ENCODE measurements at regions not wholly inside any gene's neighbourhood (a gene's known extent, or its start where the extent isn't known, plus 50 kb on each side); places are given as distances from the start of the nearest gene placed in this dataset.

DNA sequence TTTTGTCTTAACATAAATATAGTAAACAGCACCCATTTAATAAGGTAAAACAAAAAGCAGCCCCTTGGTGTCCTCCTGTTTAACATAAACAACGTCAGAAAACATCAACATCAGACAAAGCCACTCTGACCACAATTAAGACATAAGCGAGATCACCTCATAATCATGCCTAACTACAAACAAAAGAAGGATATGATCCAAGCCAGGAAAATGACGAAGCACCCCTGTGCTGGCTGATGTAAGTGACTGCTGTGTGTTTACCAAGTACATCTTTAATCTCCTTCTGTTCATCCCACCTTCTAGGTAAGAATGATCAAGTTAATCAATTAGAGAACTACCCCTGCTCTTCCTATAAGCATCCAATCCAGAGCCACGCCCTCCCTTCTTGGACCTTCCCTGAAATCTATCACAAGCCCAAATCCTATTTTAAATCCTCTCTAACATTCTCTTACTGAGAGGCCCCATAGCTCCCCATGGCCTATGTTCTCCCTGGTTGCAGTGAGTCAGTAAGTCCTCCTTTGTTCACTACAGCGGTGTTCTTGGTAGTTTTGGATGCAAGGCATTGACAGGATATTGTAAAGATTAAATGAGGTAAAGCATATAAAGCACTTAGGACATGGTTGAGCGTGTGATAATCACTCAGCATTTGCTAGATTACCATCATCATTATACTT is 424.2 kb downstream of the TSN start:
- no peaks in the 10 kb centered on the region for H3K36me3 ChIP-seq (replicated peaks in 1 of 2; ENCODE audit: control insufficient read depth in 2 of 2, insufficient read depth in 2 of 2, low read length in 2 of 2)
- peaks cover 0 to 4% of the 10 kb centered on the region in 2 donors for H3K9me3 ChIP-seq (replicated peaks in 1 of 2; ENCODE audit: control insufficient read depth in 2 of 2, insufficient read depth in 1 of 2, low read depth in 1 of 2, low read length in 2 of 2)
- no peak overlapping the region for H3K18ac ChIP-seq (ENCODE audit: low read length)
- no peak overlapping the region for H2BK15ac ChIP-seq (ENCODE audit: low read length)
- no peak overlapping the region for H3K9ac ChIP-seq (ENCODE audit: low read depth, low read length, poor library complexity)
- H3K4me3 ChIP-seq (ENCODE audit: low read length in 2 of 2): no peak overlapping the region
- no peaks in the 10 kb centered on the region for H3K27me3 ChIP-seq (ENCODE audit: control insufficient read depth in 3 of 3, insufficient read depth in 3 of 3, low read depth in 1 of 3, low read length in 3 of 3)
- no peak overlapping the region for H2AFZ ChIP-seq (ENCODE audit: low read length)
- H2BK5ac ChIP-seq (ENCODE audit: low read length): no peak overlapping the region
- no peak for DNase-seq (ENCODE audit: low spot score)
- no peak overlapping the region for H4K91ac ChIP-seq (ENCODE audit: low read depth, low read length, poor library complexity)
- no peaks in the 10 kb centered on the region for H3K79me1 ChIP-seq (ENCODE audit: low read depth, low read length)
- no peak overlapping the region for H3K14ac ChIP-seq (ENCODE audit: low read length)
- no peak overlapping the region for H3K4me2 ChIP-seq (ENCODE audit: insufficient read depth, low read length, poor library complexity, severe bottlenecking)
- no peak overlapping the region for H2BK12ac ChIP-seq (ENCODE audit: low read length)
- WGBS, 2 donors (ENCODE audit: extremely low coverage in 2 of 2, insufficient read length in 2 of 2, insufficient replicate concordance in 1 of 2): no CpG with 5 or more reads among the region's 6 CpGs
- no peak overlapping the region for H2BK120ac ChIP-seq (ENCODE audit: low read depth, low read length)
- H3K27ac ChIP-seq (replicated peaks; ENCODE audit: low read length): no peak overlapping the region
- H2AK5ac ChIP-seq (ENCODE audit: low read depth, low read length): no peak overlapping the region
- H3K4ac ChIP-seq (ENCODE audit: low read length): no peak overlapping the region
- H3K23ac ChIP-seq (ENCODE audit: low read depth, low read length, poor library complexity): no peak overlapping the region
- H4K8ac ChIP-seq (ENCODE audit: low read depth, low read length): no peak overlapping the region
- H3K4me1 ChIP-seq (ENCODE audit: control insufficient read depth in 2 of 2, insufficient read depth in 1 of 2, low read depth in 1 of 2, low read length in 2 of 2): no peaks in the 10 kb centered on the region

DNA sequence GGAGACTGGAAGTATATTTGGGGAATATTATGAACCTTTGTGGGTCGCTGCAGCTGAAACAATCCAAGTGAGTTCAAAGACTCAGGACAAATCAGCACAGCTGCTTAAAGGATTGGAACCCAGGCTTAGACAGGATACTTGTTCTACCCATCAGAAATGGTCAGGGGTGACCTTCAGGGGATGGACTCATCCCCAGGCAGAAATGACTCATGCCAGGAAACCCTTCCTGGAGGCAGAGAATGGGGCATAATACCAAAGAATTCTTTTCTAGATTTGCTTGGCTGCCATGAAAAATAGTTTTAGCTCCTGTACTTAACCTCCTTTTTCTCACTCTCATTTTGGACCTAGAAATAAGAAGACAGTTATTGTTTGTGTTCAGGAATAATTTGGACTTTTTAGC is 425.5 kb downstream of the TSN start:
- Histone ChIP-seq H2AK5ac (ENCODE audit: low read depth, low read length) (no peak overlapping the region), H3K4me1 (ENCODE audit: control insufficient read depth in 2 of 2, insufficient read depth in 1 of 2, low read depth in 1 of 2, low read length in 2 of 2) (no peaks in the 10 kb centered on the region), H3K18ac (ENCODE audit: low read length) (no peak overlapping the region), H3K79me1 (ENCODE audit: low read depth, low read length) (no peaks in the 10 kb centered on the region), H4K91ac (ENCODE audit: low read depth, low read length, poor library complexity) (no peak overlapping the region), H3K14ac (ENCODE audit: low read length) (no peak overlapping the region), H3K27ac (replicated peaks; ENCODE audit: low read length) (no peak overlapping the region), H3K9ac (ENCODE audit: low read depth, low read length, poor library complexity) (no peak overlapping the region), H3K4me2 (ENCODE audit: insufficient read depth, low read length, poor library complexity, severe bottlenecking) (no peak overlapping the region), H2AFZ (ENCODE audit: low read length) (no peak overlapping the region), H2BK12ac (ENCODE audit: low read length) (no peak overlapping the region), H3K23ac (ENCODE audit: low read depth, low read length, poor library complexity) (no peak overlapping the region), H2BK15ac (ENCODE audit: low read length) (no peak overlapping the region), H2BK120ac (ENCODE audit: low read depth, low read length) (no peak overlapping the region), H3K4ac (ENCODE audit: low read length) (no peak overlapping the region), H3K9me3 (replicated peaks in 1 of 2; ENCODE audit: control insufficient read depth in 2 of 2, insufficient read depth in 1 of 2, low read depth in 1 of 2, low read length in 2 of 2) (peaks cover 0 to 5% of the 10 kb centered on the region in 2 donors), H3K36me3 (replicated peaks in 1 of 2; ENCODE audit: control insufficient read depth in 2 of 2, insufficient read depth in 2 of 2, low read length in 2 of 2) (no peaks in the 10 kb centered on the region), H2BK5ac (ENCODE audit: low read length) (no peak overlapping the region), H3K27me3 (ENCODE audit: control insufficient read depth in 3 of 3, insufficient read depth in 3 of 3, low read depth in 1 of 3, low read length in 3 of 3) (no peaks in the 10 kb centered on the region), H4K8ac (ENCODE audit: low read depth, low read length) (no peak overlapping the region), H3K4me3 (ENCODE audit: low read length in 2 of 2) (no peak overlapping the region)
- WGBS, 2 donors (ENCODE audit: extremely low coverage in 2 of 2, insufficient read length in 2 of 2, insufficient replicate concordance in 1 of 2): no CpG with 5 or more reads among the region's 1 CpG
- no peak for DNase-seq (ENCODE audit: low spot score)

DNA sequence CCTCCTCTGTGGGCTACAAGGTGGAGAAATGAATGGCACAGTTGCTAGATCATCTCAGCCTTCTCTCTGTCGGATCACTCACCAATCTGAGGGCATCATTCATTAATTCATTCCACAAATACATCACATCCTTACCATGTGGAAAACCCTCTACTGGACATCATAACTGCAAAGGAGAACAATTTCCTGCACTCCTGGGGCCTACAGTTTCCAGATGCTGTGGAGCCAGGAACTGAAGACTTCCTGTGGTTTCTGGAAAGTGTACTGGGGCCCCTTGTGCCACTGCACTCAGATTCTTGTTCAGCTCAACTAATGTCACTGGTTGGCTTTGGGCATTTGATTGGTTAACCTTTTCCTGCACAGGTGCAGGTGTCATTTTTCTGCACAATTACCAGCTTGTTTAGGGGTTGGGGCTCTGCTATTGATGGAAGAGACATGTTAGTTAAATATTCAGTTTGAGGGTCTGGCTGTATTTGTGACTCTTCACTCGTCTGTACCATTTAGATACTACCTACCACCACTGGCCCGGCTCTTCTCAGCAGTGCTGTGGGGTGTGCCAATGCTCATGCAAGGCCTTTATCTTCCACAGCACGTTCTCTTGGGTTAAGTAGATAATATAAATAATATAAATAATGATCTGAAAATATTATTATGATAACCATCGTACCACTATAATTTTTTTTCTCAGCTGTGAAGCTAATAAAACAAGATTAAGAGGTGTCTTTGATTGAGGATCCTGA is 427.3 kb downstream of the TSN start:
- Histone ChIP-seq H3K4me2 (ENCODE audit: insufficient read depth, low read length, poor library complexity, severe bottlenecking) (no peak overlapping the region), H2AK5ac (ENCODE audit: low read depth, low read length) (no peak overlapping the region), H3K14ac (ENCODE audit: low read length) (no peak overlapping the region), H3K9ac (ENCODE audit: low read depth, low read length, poor library complexity) (no peak overlapping the region), H3K79me1 (ENCODE audit: low read depth, low read length) (no peaks in the 10 kb centered on the region), H3K27me3 (ENCODE audit: control insufficient read depth in 3 of 3, insufficient read depth in 3 of 3, low read depth in 1 of 3, low read length in 3 of 3) (no peaks in the 10 kb centered on the region), H3K18ac (ENCODE audit: low read length) (no peak overlapping the region), H3K9me3 (replicated peaks in 1 of 2; ENCODE audit: control insufficient read depth in 2 of 2, insufficient read depth in 1 of 2, low read depth in 1 of 2, low read length in 2 of 2) (peaks cover 0 to 5% of the 10 kb centered on the region in 2 donors), H2BK120ac (ENCODE audit: low read depth, low read length) (no peak overlapping the region), H3K4ac (ENCODE audit: low read length) (no peak overlapping the region), H3K4me3 (ENCODE audit: low read length in 2 of 2) (no peak overlapping the region), H2BK15ac (ENCODE audit: low read length) (no peak overlapping the region), H3K27ac (replicated peaks; ENCODE audit: low read length) (no peak overlapping the region), H3K36me3 (replicated peaks in 1 of 2; ENCODE audit: control insufficient read depth in 2 of 2, insufficient read depth in 2 of 2, low read length in 2 of 2) (no peaks in the 10 kb centered on the region), H3K4me1 (ENCODE audit: control insufficient read depth in 2 of 2, insufficient read depth in 1 of 2, low read depth in 1 of 2, low read length in 2 of 2) (no peaks in the 10 kb centered on the region), H3K23ac (ENCODE audit: low read depth, low read length, poor library complexity) (no peak overlapping the region), H2BK5ac (ENCODE audit: low read length) (no peak overlapping the region), H4K8ac (ENCODE audit: low read depth, low read length) (no peak overlapping the region), H2BK12ac (ENCODE audit: low read length) (no peak overlapping the region), H4K91ac (ENCODE audit: low read depth, low read length, poor library complexity) (no peak overlapping the region), H2AFZ (ENCODE audit: low read length) (no peak overlapping the region)
- no peak for DNase-seq (ENCODE audit: low spot score)
- no CpG with 5 or more reads among the region's 5 CpGs for WGBS, 2 donors (ENCODE audit: extremely low coverage in 2 of 2, insufficient read length in 2 of 2, insufficient replicate concordance in 1 of 2)

DNA sequence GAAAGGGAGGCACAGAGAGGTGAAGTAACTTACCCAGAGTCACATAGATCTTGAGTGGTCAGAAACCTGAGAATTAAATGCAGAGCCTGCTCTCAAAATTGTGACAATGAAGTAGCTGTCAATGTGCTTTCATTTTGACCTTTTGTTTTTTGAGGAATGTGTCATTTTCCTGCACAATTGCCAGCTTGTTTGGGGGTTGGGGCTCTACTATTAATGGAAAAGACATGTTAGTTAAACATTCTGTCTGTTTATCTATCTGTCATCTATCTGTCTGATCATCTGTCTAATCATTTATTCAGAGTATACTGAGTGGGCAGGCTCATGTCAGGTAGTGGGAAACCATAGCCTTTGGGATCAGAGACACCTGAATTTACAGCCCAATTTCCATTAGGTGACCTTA is 428.4 kb downstream of the TSN start:
- Histone ChIP-seq H3K27ac (replicated peaks; ENCODE audit: low read length) (no peak overlapping the region), H3K36me3 (replicated peaks in 1 of 2; ENCODE audit: control insufficient read depth in 2 of 2, insufficient read depth in 2 of 2, low read length in 2 of 2) (no peaks in the 10 kb centered on the region), H2BK12ac (ENCODE audit: low read length) (no peak overlapping the region), H3K9ac (ENCODE audit: low read depth, low read length, poor library complexity) (no peak overlapping the region), H4K8ac (ENCODE audit: low read depth, low read length) (no peak overlapping the region), H3K18ac (ENCODE audit: low read length) (no peak overlapping the region), H3K4me3 (ENCODE audit: low read length in 2 of 2) (no peak overlapping the region), H2BK120ac (ENCODE audit: low read depth, low read length) (no peak overlapping the region), H2AK5ac (ENCODE audit: low read depth, low read length) (no peak overlapping the region), H3K27me3 (ENCODE audit: control insufficient read depth in 3 of 3, insufficient read depth in 3 of 3, low read depth in 1 of 3, low read length in 3 of 3) (no peaks in the 10 kb centered on the region), H3K79me1 (ENCODE audit: low read depth, low read length) (no peaks in the 10 kb centered on the region), H3K23ac (ENCODE audit: low read depth, low read length, poor library complexity) (no peak overlapping the region), H2BK15ac (ENCODE audit: low read length) (no peak overlapping the region), H3K4ac (ENCODE audit: low read length) (no peak overlapping the region), H2BK5ac (ENCODE audit: low read length) (no peak overlapping the region), H3K4me1 (ENCODE audit: control insufficient read depth in 2 of 2, insufficient read depth in 1 of 2, low read depth in 1 of 2, low read length in 2 of 2) (no peaks in the 10 kb centered on the region), H3K9me3 (replicated peaks in 1 of 2; ENCODE audit: control insufficient read depth in 2 of 2, insufficient read depth in 1 of 2, low read depth in 1 of 2, low read length in 2 of 2) (peaks cover 0 to 5% of the 10 kb centered on the region in 2 donors), H2AFZ (ENCODE audit: low read length) (no peak overlapping the region), H3K14ac (ENCODE audit: low read length) (no peak overlapping the region), H3K4me2 (ENCODE audit: insufficient read depth, low read length, poor library complexity, severe bottlenecking) (no peak overlapping the region), H4K91ac (ENCODE audit: low read depth, low read length, poor library complexity) (no peak overlapping the region)
- no peak for DNase-seq (ENCODE audit: low spot score)

All from neuronal stem cell (in vitro differentiated cells).